A549 (cell line): ENCODE measurements at regions not wholly inside any gene's neighbourhood (a gene's known extent, or its start where the extent isn't known, plus 50 kb on each side); places are given as distances from the start of the nearest gene placed in this dataset.

Experiments used
- ATAC-seq, 2 experiments: fragments of 200-7000 bp in 1 of 2; fragments of >200 bp in 1 of 2; cut with Nextera tagmentation in 1 of 2; cut with Tn5 transposase in 1 of 2; 3 replicates each; pipeline versions ENCODE4 v1.8.0 to v1.9.1; 2018 to 2020; ENCODE audit warnings: mild to moderate bottlenecking in 1 of 2, moderate library complexity in 1 of 2
- CTCF ChIA-PET: fragments of 300-600 bp; sonication (Branson Sonifier 250); formaldehyde crosslinking; extraction: SDS; loops from one replicate; lab custom pipeline; 2021; ENCODE audit warnings: antibody characterized with exemption, inconsistent platforms; lab: Yijun Ruan, JAX
- POLR2A ChIA-PET: fragments of 350-600 bp; formaldehyde crosslinking; extraction: SDS; loops from one replicate; lab custom pipeline; 2021; ENCODE audit warnings: antibody characterized with exemption, inconsistent platforms; lab: Yijun Ruan, JAX
- DNase-seq, 2 experiments: peaks; one replicate each; pipeline versions ENCODE4 v3.0.0 to v3.0.0-alpha.2; 2011 to 2016; ENCODE audit warnings: low read depth in 1 of 2, low spot score in 1 of 2
- FAIRE-seq: peaks from 2 replicates; lab custom pipeline; 2011; peaks lifted over from hg19 to GRCh38; lab: Jason Lieb, UNC
- H3K27ac ChIP-seq, 2 experiments: fragments of >200 bp; sonication (Bioruptor Twin); formaldehyde crosslinking; 3 replicates each; pipeline ENCODE4 v1.5.1; 2016 to 2017
- H3K4me1 ChIP-seq: fragments of >200 bp; sonication (Bioruptor Twin); formaldehyde crosslinking; 3 replicates; pipeline ENCODE4 v1.6.1; 2016
- H3K4me2 ChIP-seq: fragments of >200 bp; sonication (Bioruptor Twin); formaldehyde crosslinking; 3 replicates; pipeline ENCODE4 v1.6.1; 2016
- H3K4me3 ChIP-seq: fragments of >200 bp; sonication (Bioruptor Twin); formaldehyde crosslinking; 3 replicates; pipeline ENCODE4 v1.5.1; 2016
- H3K9me3 ChIP-seq: fragments of >200 bp; sonication (Bioruptor Twin); formaldehyde crosslinking; 3 replicates; pipeline ENCODE4 v1.6.1; 2016
- CBX2 ChIP-seq: fragments of 200-600 bp; sonication (generic); IDR thresholded peaks from 2 replicates; pipeline ENCODE4 v1.6.1; 2016; ENCODE audit warnings: low read depth, mild to moderate bottlenecking, borderline replicate concordance
- CEBPB ChIP-seq, 2 experiments: fragments of >200 bp in 1 of 2; sonication (Bioruptor Twin) in 1 of 2; formaldehyde crosslinking in 1 of 2; IDR thresholded peaks; 2 replicates each; pipeline ENCODE4 v1.6.1; 2012 to 2016
- CHD4 ChIP-seq: fragments of 200-600 bp; sonication (generic); IDR thresholded peaks from 2 replicates; pipeline ENCODE4 v1.6.1; 2016; ENCODE audit warnings: antibody characterized with exemption, mild to moderate bottlenecking, borderline replicate concordance
- EP300 ChIP-seq, 2 experiments: fragments of >200 bp; sonication (Bioruptor Twin); formaldehyde crosslinking; IDR thresholded peaks; 2 replicates in 1 of 2; 3 replicates in 1 of 2; pipeline ENCODE4 v1.6.1; 2016 to 2017
- FOSL2 ChIP-seq, 2 experiments: fragments of 450-650 bp in 1 of 2; fragments of >200 bp in 1 of 2; sonication (Bioruptor Twin) in 1 of 2; formaldehyde crosslinking; IDR thresholded peaks; 2 replicates each; pipeline versions ENCODE4 v1.5.0 to v1.6.1; 2016 to 2020; ENCODE audit warnings: mild to moderate bottlenecking in 1 of 2, moderate library complexity in 1 of 2
- FOXS1 ChIP-seq: fragments of 250-450 bp; sonication (Bioruptor Pico); IDR thresholded peaks from 2 replicates; pipeline ENCODE4 v1.5.0; 2020; ENCODE audit warnings: mild to moderate bottlenecking, moderate library complexity
- GATA3 ChIP-seq: IDR thresholded peaks from 2 replicates; pipeline ENCODE4 v1.6.1; 2012; ENCODE audit warnings: borderline replicate concordance
- HEYL ChIP-seq: fragments of 250-450 bp; sonication (Bioruptor Pico); IDR thresholded peaks from 2 replicates; pipeline ENCODE4 v1.8.0; 2021; ENCODE audit warnings: mild to moderate bottlenecking, moderate library complexity
- HOXA7 ChIP-seq: fragments of 250-450 bp; sonication (Bioruptor Pico); IDR thresholded peaks from 2 replicates; pipeline ENCODE4 v1.5.0; 2020; ENCODE audit warnings: mild to moderate bottlenecking, moderate library complexity
- HOXB5 ChIP-seq: fragments of 250-450 bp; sonication (Bioruptor Pico); IDR thresholded peaks from 2 replicates; pipeline ENCODE4 v1.5.0; 2020; ENCODE audit warnings: mild to moderate bottlenecking, moderate library complexity
- JUN ChIP-seq, 2 experiments: fragments of >200 bp; sonication (Bioruptor Twin); formaldehyde crosslinking; IDR thresholded peaks; 2 replicates in 1 of 2; 3 replicates in 1 of 2; pipeline ENCODE4 v1.6.1; 2016 to 2017
- JUNB ChIP-seq: fragments of >200 bp; sonication (Bioruptor Twin); formaldehyde crosslinking; IDR thresholded peaks from 2 replicates; pipeline ENCODE4 v1.6.1; 2016
- KDM5A ChIP-seq: fragments of 200-600 bp; sonication (generic); IDR thresholded peaks from 2 replicates; pipeline ENCODE4 v1.6.1; 2016; ENCODE audit warnings: antibody characterized with exemption, mild to moderate bottlenecking
- MAFK ChIP-seq: fragments of 450-650 bp; IDR thresholded peaks from 2 replicates; pipeline ENCODE4 v1.6.1; 2014; ENCODE audit not compliant: partially characterized antibody
- MAZ ChIP-seq: fragments of 150-350 bp; IDR thresholded peaks from 2 replicates; pipeline ENCODE4 v1.6.1; 2014; ENCODE audit warnings: antibody characterized with exemption, low read depth, low read length, borderline replicate concordance
- NFE2L2 ChIP-seq: fragments of 150-350 bp; conservative IDR thresholded peaks from 2 replicates; pipeline ENCODE4 v1.6.1; 2014; ENCODE audit warnings: low read length
- NPAS2 ChIP-seq: fragments of 250-450 bp; sonication (Bioruptor Pico); IDR thresholded peaks from 2 replicates; pipeline ENCODE4 v1.8.0; 2022; ENCODE audit warnings: mild to moderate bottlenecking, moderate library complexity, borderline replicate concordance
- NR3C1 ChIP-seq: fragments of >200 bp; sonication (Bioruptor Twin); formaldehyde crosslinking; IDR thresholded peaks from 3 replicates; pipeline ENCODE4 v1.6.1; 2017
- PHF8 ChIP-seq: fragments of 200-600 bp; sonication (generic); IDR thresholded peaks from 2 replicates; pipeline ENCODE4 v1.6.1; 2016; ENCODE audit warnings: low read depth, mild to moderate bottlenecking, antibody characterized with exemption, moderate library complexity, borderline replicate concordance
- POLR2A ChIP-seq: IDR thresholded peaks from 2 replicates; pipeline ENCODE4 v1.6.1; 2012; ENCODE audit warnings: mild to moderate bottlenecking, low read length
- POLR2AphosphoS2 ChIP-seq: conservative IDR thresholded peaks from 2 replicates; pipeline ENCODE4 v1.6.1; 2012; ENCODE audit warnings: low read length, improper control_type of control experiment, inconsistent platforms
- RAD21 ChIP-seq, 2 experiments: fragments of >200 bp in 1 of 2; sonication (Bioruptor Twin) in 1 of 2; formaldehyde crosslinking in 1 of 2; IDR thresholded peaks in 1 of 2; conservative IDR thresholded peaks in 1 of 2; 2 replicates in 1 of 2; 3 replicates in 1 of 2; pipeline ENCODE4 v1.6.1; 2012 to 2018; ENCODE audit warnings: inconsistent platforms in 1 of 2
- RARB ChIP-seq: fragments of 250-450 bp; sonication (Bioruptor Pico); IDR thresholded peaks from 2 replicates; pipeline ENCODE4 v1.8.0; 2021; ENCODE audit warnings: mild to moderate bottlenecking, moderate library complexity
- RCOR1 ChIP-seq: fragments of 150-350 bp; IDR thresholded peaks from 2 replicates; pipeline ENCODE4 v1.6.1; 2014; ENCODE audit warnings: antibody characterized with exemption, low read length, low read depth
- SREBF2 ChIP-seq: fragments of 450-650 bp; IDR thresholded peaks from 2 replicates; pipeline ENCODE4 v1.6.1; 2014; ENCODE audit warnings: mild to moderate bottlenecking, moderate library complexity
- TP53 ChIP-seq: fragments of 250-450 bp; sonication (Bioruptor Pico); IDR thresholded peaks from 2 replicates; pipeline ENCODE4 v1.5.0; 2021; ENCODE audit warnings: mild to moderate bottlenecking, moderate library complexity
- ZSCAN20 ChIP-seq: fragments of 250-450 bp; sonication (Bioruptor Pico); IDR thresholded peaks from 2 replicates; pipeline ENCODE4 v1.8.0; 2022; ENCODE audit warnings: mild to moderate bottlenecking, moderate library complexity
- WGBS: methylation state at CpG from one replicate; pipeline ENCODE4 v1.1.6; 2017; ENCODE audit errors: missing lambda C conversion rate; 5-methylcytosine and 5-hydroxymethylcytosine counted together
- TF ChIP-seq, protein P1 (sequence below): IDR thresholded peaks from 2 replicates; pipeline ENCODE4 v1.6.1; 2012; ENCODE audit warnings: low read depth, borderline replicate concordance
- TF ChIP-seq, protein P2 (sequence below): fragments of 150-350 bp; IDR thresholded peaks from 2 replicates; pipeline ENCODE4 v1.6.1; 2014; ENCODE audit warnings: low read depth, mild to moderate bottlenecking, low read length
- TF ChIP-seq, protein P3 (sequence below): fragments of 250-450 bp; sonication (Bioruptor Pico); IDR thresholded peaks from 2 replicates; pipeline ENCODE4 v1.5.0; 2020; ENCODE audit warnings: low read depth, mild to moderate bottlenecking, moderate library complexity

DNA sequence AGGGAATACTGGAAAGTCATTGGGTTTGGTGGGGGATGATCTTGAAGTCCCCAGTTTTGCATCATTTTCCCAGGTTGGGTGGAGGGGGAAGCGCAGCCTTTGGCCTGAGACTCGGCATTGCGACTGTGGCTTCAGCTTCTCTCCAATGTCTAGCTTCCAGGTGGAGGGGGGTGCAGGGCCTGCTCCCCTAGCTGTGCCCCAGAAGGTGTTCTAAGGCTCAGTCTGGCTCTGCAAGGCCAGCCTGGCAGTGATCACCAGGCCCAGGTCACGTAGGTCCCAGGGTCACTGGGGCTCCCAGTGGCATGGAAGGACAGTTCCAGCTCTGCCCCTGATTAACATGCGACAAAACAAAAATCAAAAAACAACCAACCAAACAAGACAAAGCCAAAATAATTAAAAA, 56.9 kb upstream of the HAAO start (continued):
- TF ChIP-seq POLR2A (no peak), KDM5A (no peak), FOSL2 (IDR thresholded peaks at IDR 0.05) (no peak), FOSL2 (CRISPR knock-in tag; IDR thresholded peaks at IDR 0.05) (no peak), JUN (IDR thresholded peaks at IDR 0.05) (no peak), HOXA7 (no peak), SREBF2 (no peak), EP300 (IDR thresholded peaks at IDR 0.05) (no peak)

DNA sequence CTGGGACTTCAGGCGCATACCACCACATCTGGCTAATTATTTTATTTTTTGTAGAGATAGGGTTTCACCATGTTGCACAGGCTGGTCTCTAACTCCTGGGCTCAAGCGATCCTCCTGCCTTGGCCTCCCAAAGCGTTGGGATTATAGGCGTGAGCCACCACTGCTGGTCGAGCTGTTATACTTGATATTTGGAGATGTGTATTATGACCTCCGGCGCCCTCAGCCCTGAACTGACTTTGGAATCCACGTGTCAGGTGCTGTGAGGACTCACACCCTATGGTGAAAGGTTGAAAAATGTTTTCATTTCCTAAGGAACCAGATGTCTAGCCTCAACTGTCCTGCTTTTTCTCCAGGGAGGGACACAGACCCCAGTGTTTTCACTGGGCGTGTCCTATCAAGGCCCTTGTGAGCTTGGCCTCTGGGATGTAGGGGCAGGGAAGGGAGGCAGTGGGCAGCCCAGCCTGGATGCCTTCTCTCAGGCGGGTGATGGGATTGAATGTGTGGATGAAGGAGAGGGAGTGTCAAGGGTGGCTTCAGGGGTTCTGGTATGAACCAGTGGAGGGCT, 56.4 kb upstream of the HAAO start:
- 81% methylated on average over 10 of the region's 10 CpGs for WGBS

DNA sequence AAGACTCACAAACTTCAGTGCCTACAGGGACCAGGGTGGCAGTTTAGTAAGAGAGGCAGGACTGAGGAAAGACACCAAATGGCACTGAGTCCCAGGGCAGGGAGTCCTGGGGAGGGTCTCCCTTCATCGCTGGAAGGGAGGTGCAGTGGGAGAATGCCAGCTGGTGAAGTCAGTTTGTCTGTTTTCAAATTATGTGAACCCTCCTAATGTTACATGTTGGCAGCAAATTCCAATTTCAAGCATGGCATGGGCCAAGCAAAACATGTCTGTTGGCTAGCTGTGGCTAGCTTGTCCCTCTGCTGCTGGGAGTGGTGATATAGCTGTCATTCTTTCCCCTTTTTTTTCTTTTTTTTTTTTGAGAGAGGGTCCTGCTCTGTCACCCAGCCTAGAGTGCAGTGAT, 55.9 kb upstream of the HAAO start:
- CTCF ChIA-PET: interaction anchor here (0.6 to 6.9 kb wide), 10 partner anchors 9 to 757 kb away, joined by 3 to 55 read pairs (median 5); no protein-coding TSS in a partner anchor
- H3K4me1 ChIP-seq: no peaks in the 10 kb centered on the region
- FAIRE-seq: no peak
- no peaks in the 10 kb centered on the region for H3K9me3 ChIP-seq
- H3K27ac ChIP-seq: no peak overlapping the region
- no peak for TF ChIP-seq POLR2AphosphoS2
- no peak for TF ChIP-seq NPAS2 (CRISPR knock-in tag)
- no peak for TF ChIP-seq NR3C1
- TF ChIP-seq HEYL: no peak
- TF ChIP-seq RCOR1: no peak
- no peak for TF ChIP-seq GATA3
- TF ChIP-seq RARB (CRISPR knock-in tag): no peak
- TF ChIP-seq PHF8: no peak
- TF ChIP-seq JUNB: no peak
- TF ChIP-seq FOXS1 (CRISPR knock-in tag): no peak
- TF ChIP-seq, protein P1, sequence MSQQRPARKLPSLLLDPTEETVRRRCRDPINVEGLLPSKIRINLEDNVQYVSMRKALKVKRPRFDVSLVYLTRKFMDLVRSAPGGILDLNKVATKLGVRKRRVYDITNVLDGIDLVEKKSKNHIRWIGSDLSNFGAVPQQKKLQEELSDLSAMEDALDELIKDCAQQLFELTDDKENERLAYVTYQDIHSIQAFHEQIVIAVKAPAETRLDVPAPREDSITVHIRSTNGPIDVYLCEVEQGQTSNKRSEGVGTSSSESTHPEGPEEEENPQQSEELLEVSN: no peak
- TF ChIP-seq, protein P2, sequence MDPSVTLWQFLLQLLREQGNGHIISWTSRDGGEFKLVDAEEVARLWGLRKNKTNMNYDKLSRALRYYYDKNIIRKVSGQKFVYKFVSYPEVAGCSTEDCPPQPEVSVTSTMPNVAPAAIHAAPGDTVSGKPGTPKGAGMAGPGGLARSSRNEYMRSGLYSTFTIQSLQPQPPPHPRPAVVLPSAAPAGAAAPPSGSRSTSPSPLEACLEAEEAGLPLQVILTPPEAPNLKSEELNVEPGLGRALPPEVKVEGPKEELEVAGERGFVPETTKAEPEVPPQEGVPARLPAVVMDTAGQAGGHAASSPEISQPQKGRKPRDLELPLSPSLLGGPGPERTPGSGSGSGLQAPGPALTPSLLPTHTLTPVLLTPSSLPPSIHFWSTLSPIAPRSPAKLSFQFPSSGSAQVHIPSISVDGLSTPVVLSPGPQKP: no peak
- no peak for TF ChIP-seq HOXB5
- TF ChIP-seq CEBPB (IDR thresholded peaks at IDR 0.05): no peak
- TF ChIP-seq CBX2: no peak
- WGBS: 88% methylated on average over 1 of the region's 1 CpG
- DNase-seq: no peak
- ATAC-seq: no peak
- H3K4me2 ChIP-seq: no peak overlapping the region
- POLR2A ChIA-PET: no interaction called here
- H3K4me3 ChIP-seq: no peak overlapping the region

More for the DNA sequence above, 56.4 kb upstream of the HAAO start:
- Histone ChIP-seq H3K4me2 (no peak overlapping the region), H3K4me3 (no peak overlapping the region), H3K27ac (no peak overlapping the region), H3K9me3 (no peaks in the 10 kb centered on the region), H3K4me1 (no peaks in the 10 kb centered on the region)
- ATAC-seq (no peak), FAIRE-seq (no peak), DNase-seq (no peak)
- no peak for TF ChIP-seq EP300 (IDR thresholded peaks at IDR 0.05)
- TF ChIP-seq NFE2L2: no peak
- TF ChIP-seq ZSCAN20 (CRISPR knock-in tag): no peak
- TF ChIP-seq HEYL: no peak
- no peak for TF ChIP-seq CHD4
- TF ChIP-seq, protein P2: no peak
- TF ChIP-seq, protein P3, sequence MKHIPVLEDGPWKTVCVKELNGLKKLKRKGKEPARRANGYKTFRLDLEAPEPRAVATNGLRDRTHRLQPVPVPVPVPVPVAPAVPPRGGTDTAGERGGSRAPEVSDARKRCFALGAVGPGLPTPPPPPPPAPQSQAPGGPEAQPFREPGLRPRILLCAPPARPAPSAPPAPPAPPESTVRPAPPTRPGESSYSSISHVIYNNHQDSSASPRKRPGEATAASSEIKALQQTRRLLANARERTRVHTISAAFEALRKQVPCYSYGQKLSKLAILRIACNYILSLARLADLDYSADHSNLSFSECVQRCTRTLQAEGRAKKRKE (CRISPR knock-in tag): no peak
- no peak for TF ChIP-seq MAFK
- no peak for TF ChIP-seq CBX2
- TF ChIP-seq RAD21 (conservative IDR thresholded peaks at IDR 0.05 in 1 of 2, IDR thresholded peaks at IDR 0.05 in 1 of 2): no peak
- TF ChIP-seq TP53 (CRISPR knock-in tag): no peak
- no peak for TF ChIP-seq PHF8
- TF ChIP-seq KDM5A: no peak
- TF ChIP-seq POLR2AphosphoS2: no peak
- TF ChIP-seq MAZ: no peak
- ChIA-PET CTCF (interaction anchor here (0.6 to 6.9 kb wide), 14 partner anchors 9 to 757 kb away, joined by 3 to 55 read pairs (median 4); no protein-coding TSS in a partner anchor), POLR2A (interaction anchor here (1.8 kb wide), 1 partner anchor 378 kb away, joined by 5 read pairs; the partner anchor contains the start of gene ZFP36L2)
